Natural killer cell (primary cell): ENCODE measurements at regions not wholly inside any gene's neighbourhood (a gene's known extent, or its start where the extent isn't known, plus 50 kb on each side); places are given as distances from the start of the nearest gene placed in this dataset.

Source experiments
- ATAC-seq, 3 donors: fragments of 150-1000 bp in 2 of 3; fragments of 200-7000 bp in 1 of 3; cut with Tn5 transposase; 1 replicate in 1 of 3; 2 replicates in 2 of 3; pipeline ENCODE4 v1.10.0; 2021; ENCODE audit warnings: mild to moderate bottlenecking in 2 of 3, moderate library complexity in 2 of 3
- DNase-seq, 2 donors: peaks; one replicate each; pipeline versions ENCODE4 v3.0.0 to v3.0.0-alpha.2; 2013 to 2021; ENCODE audit warnings: mixed read lengths in 1 of 2
- H3K27ac ChIP-seq: one replicate; pipeline ENCODE4 v1.5.1; 2013; ENCODE audit warnings: mild to moderate bottlenecking, low read length
- H3K27me3 ChIP-seq: one replicate; pipeline ENCODE4 v1.6.1; 2013; ENCODE audit warnings: low read length; ENCODE audit not compliant: control insufficient read depth, insufficient read depth
- H3K36me3 ChIP-seq: one replicate; pipeline ENCODE4 v1.6.1; 2013; ENCODE audit warnings: low read length; ENCODE audit not compliant: control insufficient read depth, insufficient read depth
- H3K4me1 ChIP-seq: one replicate; pipeline ENCODE4 v1.6.1; 2013; ENCODE audit warnings: low read length; ENCODE audit not compliant: control insufficient read depth, insufficient read depth
- H3K4me3 ChIP-seq: one replicate; pipeline ENCODE4 v1.5.1; 2013; ENCODE audit warnings: low read length
- H3K9me3 ChIP-seq: one replicate; pipeline ENCODE4 v1.6.1; 2013; ENCODE audit warnings: low read length; ENCODE audit not compliant: control insufficient read depth, insufficient read depth
- H3K27ac Mint-ChIP-seq, 2 donors: one replicate each; pipeline ENCODE4 v1.8.0; 2022; ENCODE audit warnings: mild to moderate bottlenecking in 2 of 2, mixed read lengths in 2 of 2, moderate library complexity in 1 of 2
- H3K27me3 Mint-ChIP-seq, 2 donors: one replicate each; pipeline ENCODE4 v1.8.0; 2022; ENCODE audit warnings: low read depth in 2 of 2, mixed read lengths in 2 of 2
- H3K36me3 Mint-ChIP-seq: one replicate; pipeline ENCODE4 v1.8.0; 2022; ENCODE audit warnings: mixed read lengths
- H3K4me1 Mint-ChIP-seq, 2 donors: one replicate each; pipeline ENCODE4 v1.8.0; 2022; ENCODE audit warnings: mixed read lengths in 2 of 2
- H3K4me3 Mint-ChIP-seq: one replicate; pipeline ENCODE4 v1.8.0; 2022; ENCODE audit warnings: mild to moderate bottlenecking, moderate library complexity, mixed read lengths
- H3K9me3 Mint-ChIP-seq, 2 donors: one replicate each; pipeline ENCODE4 v1.8.0; 2022; ENCODE audit warnings: mixed read lengths in 2 of 2
- CTCF ChIP-seq: fragments of 200-600 bp; IDR thresholded peaks from one replicate; pipeline ENCODE4 v1.8.0; 2022; ENCODE audit warnings: antibody characterized with exemption
- WGBS: methylation state at CpG from one replicate; pipeline ENCODE4 v1.1.7; 2013; ENCODE audit warnings: missing lambda C conversion rate; ENCODE audit not compliant: insufficient coverage; 5-methylcytosine and 5-hydroxymethylcytosine counted together
- intact Hi-C: fragments of 100-400 bp; cut with micrococcal nuclease; formaldehyde crosslinking; loops from one replicate; pipeline ENCODE4 v1.14.2; 2022

DNA sequence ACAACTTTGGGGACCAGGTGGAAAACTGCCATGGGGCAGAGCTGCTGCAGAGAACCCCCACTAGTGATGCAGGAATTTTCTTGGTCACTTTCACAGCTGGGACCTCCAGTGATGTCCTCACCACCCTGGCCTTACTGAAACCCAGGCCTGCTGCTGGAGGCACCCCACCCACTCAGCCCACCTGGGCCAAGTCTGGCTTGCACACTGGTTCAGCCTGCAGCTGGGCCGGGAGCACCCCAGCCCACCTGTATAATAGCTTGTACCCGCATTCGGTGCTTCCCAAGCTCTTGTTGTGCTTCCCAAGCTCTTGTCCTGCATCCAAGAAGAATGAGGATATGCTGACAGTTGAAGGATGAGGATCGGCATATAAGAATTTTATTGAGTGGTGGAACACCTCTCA lies 86.4 kb upstream of the ZMAT1 start:
- H3K9me3 Mint-ChIP-seq, result peaks cover 2 to 9% of the 10 kb centered on the region in 2 donors
- no peak overlapping the region for H3K4me3 ChIP-seq
- no peak overlapping the region for H3K27ac Mint-ChIP-seq
- TF ChIP-seq CTCF, result no peak
- no peak overlapping the region for H3K4me3 Mint-ChIP-seq
- H3K4me1 Mint-ChIP-seq, result no peaks in the 10 kb centered on the region
- intact Hi-C loops, result no loop called here
- ATAC-seq, result no peak
- H3K27me3 ChIP-seq, result no peaks in the 10 kb centered on the region
- H3K27ac ChIP-seq, result no peak overlapping the region
- DNase-seq, result no peak
- WGBS, result 84% methylated on average over 4 of the region's 4 CpGs
- H3K36me3 ChIP-seq, result no peaks in the 10 kb centered on the region
- H3K4me1 ChIP-seq, result no peaks in the 10 kb centered on the region
- H3K9me3 ChIP-seq, result no peaks in the 10 kb centered on the region
- peaks cover 5% of the 10 kb centered on the region for H3K36me3 Mint-ChIP-seq
- peaks cover 0 to 12% of the 10 kb centered on the region in 2 donors for H3K27me3 Mint-ChIP-seq

- Mint-ChIP-seq H3K9me3 (no peaks in the 10 kb centered on the region), H3K27ac (no peak overlapping the region), H3K36me3 (no peaks in the 10 kb centered on the region), H3K4me1 (no peaks in the 10 kb centered on the region), H3K27me3 (peaks cover 0 to 21% of the 10 kb centered on the region in 2 donors), H3K4me3 (no peak overlapping the region)
- DNase-seq (no peak), ATAC-seq (no peak)
- no peaks in the 10 kb centered on the region for H3K4me1 ChIP-seq
- H3K36me3 ChIP-seq, result no peaks in the 10 kb centered on the region
- TF ChIP-seq CTCF, result no peak
- H3K27ac ChIP-seq, result no peak overlapping the region
- H3K4me3 ChIP-seq, result no peak overlapping the region
- H3K27me3 ChIP-seq, result no peaks in the 10 kb centered on the region
- H3K9me3 ChIP-seq, result no peaks in the 10 kb centered on the region
- intact Hi-C loops, result no loop called here
Observed at GRCh38 chrX:102008901-102009300, 77.1 kb upstream of the ZMAT1 start.

DNA sequence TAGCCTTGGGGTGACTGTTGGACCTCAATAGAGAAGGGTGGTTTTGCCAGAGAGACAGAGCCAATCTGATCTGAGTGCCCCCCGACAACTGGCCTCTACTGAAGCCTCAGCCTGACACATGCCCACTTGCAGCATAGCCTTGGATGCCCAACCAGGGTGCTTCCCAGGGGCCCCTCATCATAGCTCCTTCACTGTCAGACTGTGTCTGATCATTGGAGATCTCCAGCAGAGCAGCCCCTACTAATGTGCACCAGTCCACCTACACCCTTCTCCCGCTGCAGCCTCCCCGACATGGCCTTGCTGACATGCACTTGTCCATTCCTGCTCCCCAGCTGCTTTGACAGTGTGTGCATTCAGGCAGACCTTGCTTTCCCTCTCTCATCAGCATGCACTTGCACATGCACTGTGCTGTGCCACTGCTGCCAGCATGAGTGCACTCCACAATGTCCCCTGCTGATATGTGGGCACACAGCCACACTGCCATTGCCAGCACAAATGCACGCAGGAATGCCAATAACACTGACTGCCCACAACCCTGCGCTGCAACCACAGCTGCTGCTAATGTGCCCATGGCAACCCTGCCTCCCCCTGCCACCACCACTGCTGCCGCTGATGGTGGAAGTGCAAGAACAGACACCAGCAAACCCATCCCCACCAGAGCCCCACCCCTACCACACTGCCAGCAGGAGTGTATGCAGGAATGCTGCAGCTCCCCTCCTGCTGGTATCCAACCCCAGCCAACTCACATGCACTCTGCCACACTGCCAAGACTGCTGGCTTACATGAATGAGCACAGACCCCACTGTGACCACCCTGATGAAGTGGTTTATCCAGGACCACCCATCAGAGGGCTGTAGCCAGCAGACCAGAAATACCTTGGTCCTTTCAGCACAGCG lies 68.1 kb upstream of the ZMAT1 start:
- Mint-ChIP-seq H3K36me3 (no peaks in the 10 kb centered on the region), H3K9me3 (peaks cover 3 to 5% of the 10 kb centered on the region in 2 donors), H3K4me3 (no peak overlapping the region), H3K27ac (no peak overlapping the region), H3K27me3 (peaks cover 0 to 7% of the 10 kb centered on the region in 2 donors), H3K4me1 (no peaks in the 10 kb centered on the region)
- intact Hi-C loops, result no loop called here
- Histone ChIP-seq H3K36me3 (no peaks in the 10 kb centered on the region), H3K27ac (no peak overlapping the region), H3K9me3 (no peaks in the 10 kb centered on the region), H3K4me3 (no peak overlapping the region), H3K4me1 (no peaks in the 10 kb centered on the region), H3K27me3 (no peaks in the 10 kb centered on the region)
- no peak for DNase-seq
- TF ChIP-seq CTCF, result no peak
- no peak for ATAC-seq
- WGBS, result 73% methylated on average over 7 of the region's 7 CpGs

DNA sequence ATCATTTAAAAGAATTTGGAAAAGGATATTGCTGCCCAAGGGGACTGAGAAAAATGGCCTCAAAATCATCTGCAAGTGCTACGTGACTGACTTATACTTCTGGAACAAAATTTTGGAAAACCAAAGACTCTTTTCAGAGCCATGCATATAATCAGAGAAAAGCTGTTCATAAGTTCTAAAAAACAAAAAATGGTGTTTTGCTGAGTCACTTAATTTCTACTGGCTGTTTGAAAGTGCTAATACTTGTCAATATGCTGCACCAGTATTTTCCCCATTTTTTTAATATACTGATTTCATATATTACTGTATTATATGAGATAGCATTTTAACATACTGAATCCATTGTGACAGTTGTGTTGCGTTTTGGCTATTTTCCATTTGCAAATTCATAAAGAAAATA lies 61.5 kb upstream of the ZMAT1 start:
- intact Hi-C loops, result no loop called here
- no peak for ATAC-seq
- Histone ChIP-seq H3K4me1 (no peaks in the 10 kb centered on the region), H3K4me3 (no peak overlapping the region), H3K36me3 (no peaks in the 10 kb centered on the region), H3K27ac (no peak overlapping the region), H3K27me3 (no peaks in the 10 kb centered on the region), H3K9me3 (no peaks in the 10 kb centered on the region)
- H3K27ac Mint-ChIP-seq, result no peak overlapping the region
- H3K4me1 Mint-ChIP-seq, result no peaks in the 10 kb centered on the region
- H3K4me3 Mint-ChIP-seq, result no peak overlapping the region
- DNase-seq, result no peak
- no CpG with 5 or more reads among the region's 2 CpGs for WGBS
- H3K9me3 Mint-ChIP-seq, result no peaks in the 10 kb centered on the region
- H3K36me3 Mint-ChIP-seq, result no peaks in the 10 kb centered on the region
- no peak for TF ChIP-seq CTCF
- H3K27me3 Mint-ChIP-seq, result no peaks in the 10 kb centered on the region
